ENCODE measurements at regions not wholly inside any gene's neighbourhood (a gene's known extent, or its start where the extent isn't known, plus 50 kb on each side); places are given as distances from the start of the nearest gene placed in this dataset.

DNA sequence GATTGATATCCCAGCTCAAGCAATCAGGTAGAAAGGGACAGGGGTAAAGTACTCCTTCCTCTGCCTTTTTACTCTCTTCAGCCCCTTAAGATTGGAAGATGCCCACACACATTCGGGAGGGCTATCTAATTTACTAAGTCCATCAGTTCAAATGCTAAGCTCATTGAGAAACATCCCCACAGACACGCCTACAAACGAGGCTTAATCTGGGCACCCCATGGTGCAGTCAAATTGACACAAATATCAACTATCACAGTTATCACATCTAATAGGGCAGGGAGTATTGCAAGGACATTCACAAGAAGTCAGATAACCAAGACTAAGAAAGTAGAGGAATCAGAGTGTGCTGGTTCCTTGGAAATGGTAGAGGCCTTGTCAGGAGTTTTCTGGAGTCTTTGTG, 437.8 kb upstream of the AZI2 start:
- Mint-ChIP-seq H3K27me3 (no peaks in the 10 kb centered on the region), H3K9me3 (no peaks in the 10 kb centered on the region), H3K4me3 (no peak overlapping the region), H3K27ac (no peak overlapping the region), H3K36me3 (ENCODE audit: low read depth) (no peaks in the 10 kb centered on the region), H3K4me1 (ENCODE audit: low read depth) (no peaks in the 10 kb centered on the region)

- H3K36me3 Mint-ChIP-seq (ENCODE audit: low read depth), result no peaks in the 10 kb centered on the region
- H3K4me3 Mint-ChIP-seq, result no peak overlapping the region
- no peaks in the 10 kb centered on the region for H3K27me3 Mint-ChIP-seq
- no peaks in the 10 kb centered on the region for H3K4me1 Mint-ChIP-seq (ENCODE audit: low read depth)
- H3K9me3 Mint-ChIP-seq, result no peaks in the 10 kb centered on the region
- H3K27ac Mint-ChIP-seq, result no peak overlapping the region
These were observed 439.9 kb upstream of the AZI2 start for GRCh38 chr3:28788571-28788970.

DNA sequence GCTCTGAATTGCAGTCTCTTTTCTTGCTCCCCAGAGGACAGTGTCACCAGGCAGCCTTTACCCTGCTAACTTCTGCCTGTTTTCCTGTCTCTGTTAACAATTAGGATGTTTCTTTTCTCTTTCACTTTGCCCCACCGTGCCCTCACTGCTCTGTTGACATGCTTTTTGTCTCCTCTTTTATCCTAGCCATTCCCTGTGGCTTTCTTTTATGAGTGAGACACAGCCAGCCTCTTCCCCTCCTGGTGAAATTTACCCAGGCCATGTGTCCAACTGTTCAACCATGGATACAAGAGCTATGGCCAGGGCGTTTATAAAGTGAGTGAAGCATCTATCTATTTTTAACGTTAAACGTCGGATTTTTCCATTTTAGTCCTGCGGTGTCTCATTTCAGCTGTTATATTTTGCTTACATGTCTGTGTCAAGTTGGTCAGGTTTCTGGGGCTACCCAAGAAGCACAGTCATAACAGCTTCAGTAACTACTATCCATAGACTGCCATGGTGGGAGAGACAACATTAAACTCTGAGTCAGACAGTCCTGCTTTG, 443.2 kb upstream of the AZI2 start:
- H3K4me1 Mint-ChIP-seq (ENCODE audit: low read depth), result no peaks in the 10 kb centered on the region
- no peaks in the 10 kb centered on the region for H3K9me3 Mint-ChIP-seq
- no peaks in the 10 kb centered on the region for H3K27me3 Mint-ChIP-seq
- no peak overlapping the region for H3K27ac Mint-ChIP-seq
- H3K4me3 Mint-ChIP-seq, result no peak overlapping the region
- H3K36me3 Mint-ChIP-seq (ENCODE audit: low read depth), result no peaks in the 10 kb centered on the region

- H3K4me1 Mint-ChIP-seq (ENCODE audit: low read depth), result no peaks in the 10 kb centered on the region
- no peak overlapping the region for H3K4me3 Mint-ChIP-seq
- no peaks in the 10 kb centered on the region for H3K9me3 Mint-ChIP-seq
- no peaks in the 10 kb centered on the region for H3K27me3 Mint-ChIP-seq
- no peaks in the 10 kb centered on the region for H3K36me3 Mint-ChIP-seq (ENCODE audit: low read depth)
- H3K27ac Mint-ChIP-seq, result no peak overlapping the region
These were observed 444.0 kb upstream of the AZI2 start for GRCh38 chr3:28792604-28793003.

DNA sequence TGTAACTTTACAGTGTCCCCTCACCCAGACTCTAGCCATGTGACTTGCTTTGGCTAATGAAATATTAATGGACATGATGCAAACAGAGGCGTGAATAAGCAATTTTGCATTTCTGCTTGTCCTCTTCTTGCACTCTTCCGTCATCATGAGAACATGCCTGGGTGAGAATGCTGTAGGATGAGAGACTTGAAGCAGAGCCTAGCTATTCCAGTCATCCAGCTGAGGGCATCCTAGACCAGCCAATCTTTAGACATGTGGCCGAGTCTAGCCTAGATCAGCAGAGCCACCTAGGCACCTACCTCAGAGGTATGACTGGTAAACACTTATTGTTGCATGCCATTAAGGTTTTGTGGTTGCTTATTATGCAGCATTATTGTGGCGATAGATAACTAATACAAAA, 450.5 kb upstream of the AZI2 start:
- H3K27ac Mint-ChIP-seq, result no peak overlapping the region
- H3K27me3 Mint-ChIP-seq, result no peaks in the 10 kb centered on the region
- H3K4me3 Mint-ChIP-seq, result no peak overlapping the region
- no peaks in the 10 kb centered on the region for H3K9me3 Mint-ChIP-seq
- no peaks in the 10 kb centered on the region for H3K4me1 Mint-ChIP-seq (ENCODE audit: low read depth)
- no peaks in the 10 kb centered on the region for H3K36me3 Mint-ChIP-seq (ENCODE audit: low read depth)

- Mint-ChIP-seq H3K9me3 (no peaks in the 10 kb centered on the region), H3K4me3 (no peak overlapping the region), H3K4me1 (ENCODE audit: low read depth) (no peaks in the 10 kb centered on the region), H3K27ac (no peak overlapping the region), H3K36me3 (ENCODE audit: low read depth) (no peaks in the 10 kb centered on the region), H3K27me3 (no peaks in the 10 kb centered on the region)
These were observed 451.6 kb upstream of the AZI2 start for GRCh38 chr3:28800203-28800602.

- H3K9me3 Mint-ChIP-seq, result no peaks in the 10 kb centered on the region
- H3K36me3 Mint-ChIP-seq (ENCODE audit: low read depth), result no peaks in the 10 kb centered on the region
- peaks cover 3% of the 10 kb centered on the region for H3K27me3 Mint-ChIP-seq
- no peaks in the 10 kb centered on the region for H3K4me1 Mint-ChIP-seq (ENCODE audit: low read depth)
- no peak overlapping the region for H3K4me3 Mint-ChIP-seq
- H3K27ac Mint-ChIP-seq, result no peak overlapping the region
These were observed 459.4 kb upstream of the AZI2 start for GRCh38 chr3:28808068-28808467.

DNA sequence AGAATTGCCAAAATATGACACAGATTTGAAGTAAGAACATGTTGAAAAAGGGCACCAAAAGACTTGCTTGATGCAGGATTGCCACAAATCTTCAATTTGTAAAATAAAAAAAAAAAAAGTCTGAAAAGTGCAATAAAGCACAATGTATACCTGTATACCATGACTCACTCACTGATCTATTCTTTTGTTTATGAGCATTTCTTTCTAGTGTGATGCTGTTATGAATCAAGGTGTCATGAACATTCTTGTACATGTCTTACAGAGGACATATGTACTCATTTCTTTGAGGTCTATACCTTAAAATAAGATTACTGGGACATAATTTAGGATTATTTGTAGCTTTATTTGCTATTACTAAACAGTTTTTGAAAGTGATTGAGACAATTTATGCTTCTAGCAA, 464.9 kb upstream of the RBMS3 start:
- Mint-ChIP-seq H3K4me1 (ENCODE audit: low read depth) (no peaks in the 10 kb centered on the region), H3K36me3 (ENCODE audit: low read depth) (no peaks in the 10 kb centered on the region), H3K4me3 (no peak overlapping the region), H3K27me3 (peaks cover 11% of the 10 kb centered on the region), H3K9me3 (no peaks in the 10 kb centered on the region), H3K27ac (no peak overlapping the region)

DNA sequence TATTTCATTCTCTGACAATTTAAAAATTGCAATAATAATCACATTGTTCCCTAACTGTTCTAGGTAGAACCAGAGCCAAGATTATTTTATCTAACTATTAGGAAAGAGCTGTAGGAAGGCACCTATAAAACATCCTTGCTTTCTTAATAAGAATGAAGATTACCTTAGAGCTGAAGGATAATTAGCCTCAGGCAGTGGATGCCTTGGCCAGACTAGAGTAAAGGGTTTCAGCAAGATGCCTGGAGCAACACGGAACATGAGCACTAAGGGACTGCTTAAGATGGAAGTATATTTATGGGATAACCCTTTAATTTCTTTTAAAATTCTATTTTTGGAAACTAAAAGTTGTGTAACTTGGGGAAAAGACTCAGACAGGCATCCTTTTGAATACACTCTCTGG, 456.6 kb upstream of the RBMS3 start:
- Mint-ChIP-seq H3K36me3 (ENCODE audit: low read depth) (no peaks in the 10 kb centered on the region), H3K27me3 (peaks cover 8% of the 10 kb centered on the region), H3K27ac (no peak overlapping the region), H3K4me3 (no peak overlapping the region), H3K9me3 (peaks cover 2% of the 10 kb centered on the region), H3K4me1 (ENCODE audit: low read depth) (no peaks in the 10 kb centered on the region)

GRCh38 chr3:28826840-28827239, 454.0 kb upstream of the RBMS3 start:
- peaks cover 17% of the 10 kb centered on the region for H3K9me3 Mint-ChIP-seq
- H3K27ac Mint-ChIP-seq, result no peak overlapping the region
- no peaks in the 10 kb centered on the region for H3K4me1 Mint-ChIP-seq (ENCODE audit: low read depth)
- peaks cover 4% of the 10 kb centered on the region for H3K27me3 Mint-ChIP-seq
- H3K4me3 Mint-ChIP-seq, result no peak overlapping the region
- H3K36me3 Mint-ChIP-seq (ENCODE audit: low read depth), result no peaks in the 10 kb centered on the region

GRCh38 chr3:28835249-28835648, 445.6 kb upstream of the RBMS3 start:
- Mint-ChIP-seq H3K27ac (no peak overlapping the region), H3K36me3 (ENCODE audit: low read depth) (no peaks in the 10 kb centered on the region), H3K9me3 (peaks cover 8% of the 10 kb centered on the region), H3K27me3 (peaks cover 10% of the 10 kb centered on the region), H3K4me3 (no peak overlapping the region), H3K4me1 (ENCODE audit: low read depth) (no peaks in the 10 kb centered on the region)

DNA sequence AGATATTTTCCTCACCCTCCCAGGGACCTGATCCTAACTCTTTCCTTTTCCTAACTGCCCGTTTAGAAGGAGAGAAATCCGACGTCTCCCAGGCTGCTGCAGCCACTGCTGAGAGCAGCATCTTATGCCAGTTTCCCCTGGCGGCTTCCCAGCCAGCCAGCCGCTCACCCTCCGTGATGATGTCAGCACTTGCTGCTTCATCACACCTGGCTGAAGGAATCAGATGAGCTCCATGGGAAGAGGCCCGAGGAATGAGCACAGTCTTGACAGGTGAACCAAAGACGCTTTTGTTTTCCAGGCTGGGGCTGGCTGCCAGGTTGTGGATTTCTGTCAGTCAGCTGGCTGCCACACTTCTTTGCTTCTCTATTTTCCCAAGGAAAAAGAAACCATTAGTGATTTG, 445.1 kb upstream of the RBMS3 start:
- no peak overlapping the region for H3K27ac Mint-ChIP-seq
- H3K4me3 Mint-ChIP-seq, result no peak overlapping the region
- peaks cover 4% of the 10 kb centered on the region for H3K4me1 Mint-ChIP-seq (ENCODE audit: low read depth)
- H3K27me3 Mint-ChIP-seq, result peaks cover 10% of the 10 kb centered on the region
- no peaks in the 10 kb centered on the region for H3K36me3 Mint-ChIP-seq (ENCODE audit: low read depth)
- H3K9me3 Mint-ChIP-seq, result peaks cover 4% of the 10 kb centered on the region

DNA sequence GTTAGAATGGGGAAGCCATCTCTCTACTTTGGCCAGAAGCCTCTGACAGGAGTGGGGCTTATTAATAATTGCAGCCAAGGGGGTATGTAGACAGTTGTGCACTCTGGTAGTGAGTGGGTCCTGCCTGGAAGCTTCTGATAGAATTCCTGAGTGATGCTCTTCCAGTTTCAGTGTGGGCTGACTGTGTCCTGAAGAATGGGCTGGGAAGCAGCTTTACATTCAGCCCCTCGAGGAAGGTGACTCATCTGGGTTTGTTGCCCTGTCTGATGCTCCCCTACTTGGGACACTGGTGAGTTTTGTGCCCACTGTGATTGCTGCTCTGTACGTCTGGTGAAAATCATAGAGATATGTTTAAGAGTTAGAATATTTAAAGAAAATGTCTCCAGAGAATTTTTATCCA, 444.7 kb upstream of the RBMS3 start:
- H3K9me3 Mint-ChIP-seq, result no peaks in the 10 kb centered on the region
- no peak overlapping the region for H3K4me3 Mint-ChIP-seq
- H3K27ac Mint-ChIP-seq, result peak overlapping the region; percentile 43
- peaks cover 8% of the 10 kb centered on the region for H3K4me1 Mint-ChIP-seq (ENCODE audit: low read depth)
- peaks cover 10% of the 10 kb centered on the region for H3K27me3 Mint-ChIP-seq
- H3K36me3 Mint-ChIP-seq (ENCODE audit: low read depth), result no peaks in the 10 kb centered on the region

- H3K27me3 Mint-ChIP-seq, result peaks cover 10% of the 10 kb centered on the region
- no peaks in the 10 kb centered on the region for H3K36me3 Mint-ChIP-seq (ENCODE audit: low read depth)
- H3K9me3 Mint-ChIP-seq, result no peaks in the 10 kb centered on the region
- no peak overlapping the region for H3K4me3 Mint-ChIP-seq
- H3K27ac Mint-ChIP-seq, result no peak overlapping the region
- H3K4me1 Mint-ChIP-seq (ENCODE audit: low read depth), result peaks cover 11% of the 10 kb centered on the region
These were observed 439.9 kb upstream of the RBMS3 start for GRCh38 chr3:28840976-28841376.

GRCh38 chr3:28841441-28841840, 439.4 kb upstream of the RBMS3 start:
- H3K27me3 Mint-ChIP-seq, result peaks cover 10% of the 10 kb centered on the region
- H3K4me1 Mint-ChIP-seq (ENCODE audit: low read depth), result peaks cover 11% of the 10 kb centered on the region
- no peak overlapping the region for H3K27ac Mint-ChIP-seq
- H3K9me3 Mint-ChIP-seq, result no peaks in the 10 kb centered on the region
- H3K36me3 Mint-ChIP-seq (ENCODE audit: low read depth), result no peaks in the 10 kb centered on the region
- H3K4me3 Mint-ChIP-seq, result no peak overlapping the region

GRCh38 chr3:28844298-28845005, 436.4 kb upstream of the RBMS3 start:
- H3K27me3 Mint-ChIP-seq, result no peaks in the 10 kb centered on the region
- H3K27ac Mint-ChIP-seq, result no peak overlapping the region
- no peaks in the 10 kb centered on the region for H3K9me3 Mint-ChIP-seq
- no peaks in the 10 kb centered on the region for H3K36me3 Mint-ChIP-seq (ENCODE audit: low read depth)
- H3K4me1 Mint-ChIP-seq (ENCODE audit: low read depth), result peaks cover 11% of the 10 kb centered on the region
- no peak overlapping the region for H3K4me3 Mint-ChIP-seq

All from stimulated activated naive CD8-positive, alpha-beta T cell treated with anti-CD3 and anti-CD28 coated beads, Interleukin-15, Interleukin-2, amounts not matched to agents 100 ng/mL and 50 ng/mL, for 24 hours (primary cell).